K562 (cell line): ENCODE measurements at regions not wholly inside any gene's neighbourhood (a gene's known extent, or its start where the extent isn't known, plus 50 kb on each side); places are given as distances from the start of the nearest gene placed in this dataset.

Experiments
- ATAC-seq: fragments of 200-7000 bp; cut with Tn5 transposase; 3 replicates; pipeline ENCODE4 v1.9.1; 2020; ENCODE audit warnings: moderate library complexity
- BruUV-seq: library from RNA; stranded (reverse); fragments of 400-500 nt; replicated peaks from 2 replicates; lab custom pipeline; 2021; lab: Mats Ljungman, UMichigan
- CTCF ChIA-PET: fragments of 300-600 bp; formaldehyde crosslinking; extraction: SDS; loops from one replicate; lab custom pipeline; 2021; ENCODE audit warnings: low intra/inter-chr PET ratio; lab: Yijun Ruan, JAX
- POLR2A ChIA-PET: fragments of 300-600, 350-650 bp; sonication (Branson Sonifier 250); formaldehyde crosslinking; extraction: SDS; loops from one replicate; lab custom pipeline; 2021; ENCODE audit warnings: antibody characterized with exemption, inconsistent platforms; lab: Yijun Ruan, JAX
- DNase-seq, 4 experiments: peaks; one replicate each; pipeline versions ENCODE4 v3.0.0 to v3.0.0-alpha.2; 2011 to 2018; ENCODE audit warnings: low spot score in 3 of 4, mixed read lengths in 3 of 4; ENCODE audit errors: extremely low read depth in 1 of 4
- FAIRE-seq: peaks from 2 replicates; lab custom pipeline; 2011; peaks lifted over from hg19 to GRCh38; lab: Jason Lieb, UNC
- H2AFZ ChIP-seq: 2 replicates; pipeline ENCODE4 v1.6.0; 2011; ENCODE audit warnings: low read depth, low read length, control low read depth, inconsistent platforms
- H3K27ac ChIP-seq: fragments of 200-600 bp; 3 replicates; pipeline ENCODE4 v1.8.0; 2011; ENCODE audit warnings: low read depth, mild to moderate bottlenecking, control low read depth, inconsistent platforms, low read length, moderate library complexity, mixed read lengths; ENCODE audit errors: extremely low read depth
- H3K27me3 ChIP-seq, 2 experiments: fragments of 300-600 bp in 1 of 2; 2 replicates in 1 of 2; 3 replicates in 1 of 2; pipeline versions ENCODE4 v1.6.0 to v1.8.0; 2011; ENCODE audit warnings: inconsistent platforms in 2 of 2, low read length in 2 of 2, mild to moderate bottlenecking in 1 of 2, mixed read lengths in 1 of 2, moderate library complexity in 1 of 2; ENCODE audit not compliant: control insufficient read depth in 2 of 2, insufficient read depth in 2 of 2
- H3K36me3 ChIP-seq: fragments of 300-600 bp; 3 replicates; pipeline ENCODE4 v1.8.0; 2011; ENCODE audit warnings: mild to moderate bottlenecking, low read length, inconsistent platforms; ENCODE audit not compliant: control insufficient read depth, insufficient read depth
- H3K4me1 ChIP-seq, 2 experiments: fragments of 200-600 bp in 1 of 2; replicated peaks in 1 of 2; 2 replicates in 1 of 2; 3 replicates in 1 of 2; pipeline versions ENCODE4 v1.5.1 to v1.8.0; 2011; ENCODE audit warnings: inconsistent platforms in 2 of 2, low read length in 2 of 2, mild to moderate bottlenecking in 1 of 2, mixed read lengths in 1 of 2, moderate library complexity in 1 of 2; ENCODE audit not compliant: control insufficient read depth in 2 of 2, insufficient read depth in 2 of 2
- H3K4me2 ChIP-seq: 2 replicates; pipeline ENCODE4 v1.6.1; 2011; ENCODE audit warnings: low read length, control low read depth, inconsistent platforms, mixed read lengths; ENCODE audit not compliant: insufficient read depth
- H3K4me3 ChIP-seq: fragments of 200-600 bp; sonication (generic), shearing (Covaris generic); 2 replicates; pipeline ENCODE4 v1.5.1; 2016; ENCODE audit warnings: control low read depth, inconsistent platforms
- H3K79me2 ChIP-seq: fragments of 200-600 bp; 3 replicates; pipeline ENCODE4 v1.8.0; 2011; ENCODE audit warnings: low read length, inconsistent platforms; ENCODE audit not compliant: control insufficient read depth, insufficient read depth
- H3K9ac ChIP-seq, 2 experiments: 2 replicates each; pipeline versions ENCODE4 v1.6.0 to v1.6.1; 2011; ENCODE audit warnings: low read depth in 2 of 2, low read length in 2 of 2, control low read depth in 1 of 2, inconsistent platforms in 1 of 2, mild to moderate bottlenecking in 1 of 2, mixed read lengths in 1 of 2; ENCODE audit not compliant: insufficient read depth in 1 of 2
- H3K9me1 ChIP-seq: one replicate; pipeline ENCODE4 v1.6.0; 2011; ENCODE audit warnings: inconsistent platforms, mild to moderate bottlenecking, low read length, moderate library complexity; ENCODE audit not compliant: control insufficient read depth, insufficient read depth
- H3K9me3 ChIP-seq: replicated peaks from 2 replicates; pipeline ENCODE4 v1.5.1; 2011; ENCODE audit warnings: low read depth, low read length, inconsistent platforms; ENCODE audit not compliant: control insufficient read depth, insufficient read depth
- H4K20me1 ChIP-seq: replicated peaks from 2 replicates; pipeline ENCODE4 v1.6.1; 2011; ENCODE audit warnings: low read length, inconsistent platforms, mixed read lengths; ENCODE audit not compliant: control insufficient read depth, insufficient read depth
- BHLHE40 ChIP-seq: IDR thresholded peaks from 2 replicates; pipeline ENCODE4 v1.6.1; 2011; ENCODE audit warnings: low read length, improper control_type of control experiment
- CHD2 ChIP-seq: IDR thresholded peaks from 2 replicates; pipeline ENCODE4 v1.6.1; 2011; ENCODE audit warnings: low read depth, low read length
- FOXK1 ChIP-seq: sonication (generic); formaldehyde crosslinking; IDR thresholded peaks from 2 replicates; pipeline ENCODE4 v1.8.0; 2022; ENCODE audit warnings: missing genetic modification reagents, mild to moderate bottlenecking, borderline replicate concordance
- HNRNPH1 ChIP-seq: fragments of 200-400 bp; formaldehyde crosslinking; optimal IDR thresholded peaks from 2 replicates; pipeline ENCODE3; 2017; ENCODE audit warnings: low read depth, mild to moderate bottlenecking, low read length, moderate library complexity
- KLF10 ChIP-seq: fragments of 250-450 bp; sonication (Bioruptor Pico); IDR thresholded peaks from 2 replicates; pipeline ENCODE4 v1.6.1; 2021; ENCODE audit warnings: matching md5 sums
- MAZ ChIP-seq, 2 experiments: fragments of 450-650 bp in 1 of 2; sonication (generic) in 1 of 2; formaldehyde crosslinking; IDR thresholded peaks in 1 of 2; conservative IDR thresholded peaks in 1 of 2; 2 replicates each; pipeline versions ENCODE4 v1.4.0 to v1.5.0; 2020; ENCODE audit warnings: mild to moderate bottlenecking in 1 of 2, missing genetic modification reagents in 1 of 2
- PRPF4 ChIP-seq: fragments of 200-400 bp; formaldehyde crosslinking; IDR thresholded peaks from one replicate; pipeline ENCODE4 v1.6.1; 2017; ENCODE audit warnings: low read length, low read depth, mild to moderate bottlenecking; ENCODE audit not compliant: insufficient read depth, poor library complexity, severe bottlenecking
- RAD21 ChIP-seq, 2 experiments: fragments of 250-450 bp in 1 of 2; fragments of 450-650 bp in 1 of 2; sonication (Bioruptor Pico) in 1 of 2; formaldehyde crosslinking in 1 of 2; IDR thresholded peaks in 1 of 2; conservative IDR thresholded peaks in 1 of 2; 2 replicates each; pipeline versions ENCODE4 v1.4.0 to v1.8.0; 2020 to 2022; ENCODE audit warnings: mild to moderate bottlenecking in 2 of 2, moderate library complexity in 1 of 2
- ZC3H11A ChIP-seq: IDR thresholded peaks from 2 replicates; pipeline ENCODE4 v1.6.1; 2012; ENCODE audit warnings: low read depth, low read length, improper control_type of control experiment
- ZNF780A ChIP-seq: fragments of 250-450 bp; sonication (Bioruptor Pico); IDR thresholded peaks from 2 replicates; pipeline ENCODE4 v1.5.0; 2021; ENCODE audit warnings: mild to moderate bottlenecking
- WGBS: fragments of 100-300 bp; shearing (Covaris generic); methylation state at CpG from one replicate; pipeline ENCODE4 v1.1.6; 2016; ENCODE audit warnings: low coverage, mixed read lengths; ENCODE audit not compliant: insufficient coverage; ENCODE audit errors: missing lambda C conversion rate; 5-methylcytosine and 5-hydroxymethylcytosine counted together
- in situ Hi-C: fragments of 300-500 bp; cut with MboI; formaldehyde crosslinking; loops from 4 replicates; pipeline ENCODE4 v1.15.0; 2018; ENCODE audit warnings: inconsistent platforms, mixed read lengths
- intact Hi-C: fragments of 100-400 bp; cut with micrococcal nuclease; formaldehyde crosslinking; loops from 2 replicates; pipeline ENCODE4 v1.14.2; 2022
- TF ChIP-seq, protein P1 (sequence below): fragments of 200-400 bp; formaldehyde crosslinking; IDR thresholded peaks from 2 replicates; pipeline ENCODE4 v1.6.1; 2017; ENCODE audit warnings: mild to moderate bottlenecking, low read depth, low read length, moderate library complexity
- TF ChIP-seq, protein P2 (sequence below): fragments of 250-450 bp; sonication (Bioruptor Pico); IDR thresholded peaks from 2 replicates; pipeline ENCODE4 v1.5.0; 2020; ENCODE audit warnings: mild to moderate bottlenecking

DNA sequence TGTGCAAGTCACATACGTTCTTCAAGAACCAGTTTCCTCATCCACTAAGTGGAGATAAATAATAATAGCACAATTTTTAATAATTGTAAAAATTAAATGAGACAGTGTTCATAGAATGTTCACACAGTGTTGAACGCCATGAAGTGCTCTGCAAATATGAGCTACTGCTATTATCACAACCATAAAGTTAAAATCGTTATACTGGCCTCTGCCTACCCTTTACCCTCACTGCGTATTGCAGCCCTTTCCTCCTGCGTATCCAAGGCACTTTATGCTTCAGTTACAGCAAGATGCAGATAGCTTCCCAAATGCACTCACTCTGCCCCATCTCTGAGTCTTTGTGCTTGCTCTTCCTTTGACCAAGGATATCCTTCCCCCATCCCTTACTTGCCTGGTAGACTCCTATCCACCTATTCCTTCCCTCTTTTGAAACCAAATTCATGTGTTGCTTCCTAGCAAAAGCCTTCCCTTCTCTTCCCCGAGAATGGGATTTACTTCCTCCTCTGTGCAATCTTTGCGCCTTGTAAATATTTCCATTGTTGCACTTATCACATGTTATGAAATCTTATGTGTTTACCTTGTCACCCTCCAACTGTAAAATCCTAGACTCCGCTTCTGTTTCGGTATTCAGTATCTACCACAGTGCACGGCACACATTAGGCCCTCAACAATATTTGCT is 196.9 kb downstream of the ADAMTS15 start:
- Histone ChIP-seq H3K79me2 (no peaks in the 10 kb centered on the region), H3K4me2 (no peak overlapping the region), H3K9me3 (no peaks in the 10 kb centered on the region), H3K9me1 (no peaks in the 10 kb centered on the region), H2AFZ (no peak overlapping the region), H3K4me3 (no peak overlapping the region), H4K20me1 (no peaks in the 10 kb centered on the region), H3K27ac (no peak overlapping the region), H3K9ac (no peak overlapping the region), H3K36me3 (no peaks in the 10 kb centered on the region), H3K4me1 (no peaks in the 10 kb centered on the region), H3K27me3 (peaks cover 7 to 34% of the 10 kb centered on the region in 2 experiments; a peak in 4 of 5 replicates)
- no TSS peak for BruUV-seq
- TF ChIP-seq FOXK1 (CRISPR knock-in tag): no peak
- no peak for TF ChIP-seq ZC3H11A
- TF ChIP-seq, protein P1, sequence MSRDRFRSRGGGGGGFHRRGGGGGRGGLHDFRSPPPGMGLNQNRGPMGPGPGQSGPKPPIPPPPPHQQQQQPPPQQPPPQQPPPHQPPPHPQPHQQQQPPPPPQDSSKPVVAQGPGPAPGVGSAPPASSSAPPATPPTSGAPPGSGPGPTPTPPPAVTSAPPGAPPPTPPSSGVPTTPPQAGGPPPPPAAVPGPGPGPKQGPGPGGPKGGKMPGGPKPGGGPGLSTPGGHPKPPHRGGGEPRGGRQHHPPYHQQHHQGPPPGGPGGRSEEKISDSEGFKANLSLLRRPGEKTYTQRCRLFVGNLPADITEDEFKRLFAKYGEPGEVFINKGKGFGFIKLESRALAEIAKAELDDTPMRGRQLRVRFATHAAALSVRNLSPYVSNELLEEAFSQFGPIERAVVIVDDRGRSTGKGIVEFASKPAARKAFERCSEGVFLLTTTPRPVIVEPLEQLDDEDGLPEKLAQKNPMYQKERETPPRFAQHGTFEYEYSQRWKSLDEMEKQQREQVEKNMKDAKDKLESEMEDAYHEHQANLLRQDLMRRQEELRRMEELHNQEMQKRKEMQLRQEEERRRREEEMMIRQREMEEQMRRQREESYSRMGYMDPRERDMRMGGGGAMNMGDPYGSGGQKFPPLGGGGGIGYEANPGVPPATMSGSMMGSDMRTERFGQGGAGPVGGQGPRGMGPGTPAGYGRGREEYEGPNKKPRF: no peak
- no peak for TF ChIP-seq KLF10 (CRISPR knock-in tag)
- no peak for TF ChIP-seq HNRNPH1
- no peak for TF ChIP-seq RAD21 (CRISPR knock-in tag; conservative IDR thresholded peaks at IDR 0.05 in 1 of 2, IDR thresholded peaks at IDR 0.05 in 1 of 2)
- no peak for TF ChIP-seq PRPF4
- TF ChIP-seq, protein P2, sequence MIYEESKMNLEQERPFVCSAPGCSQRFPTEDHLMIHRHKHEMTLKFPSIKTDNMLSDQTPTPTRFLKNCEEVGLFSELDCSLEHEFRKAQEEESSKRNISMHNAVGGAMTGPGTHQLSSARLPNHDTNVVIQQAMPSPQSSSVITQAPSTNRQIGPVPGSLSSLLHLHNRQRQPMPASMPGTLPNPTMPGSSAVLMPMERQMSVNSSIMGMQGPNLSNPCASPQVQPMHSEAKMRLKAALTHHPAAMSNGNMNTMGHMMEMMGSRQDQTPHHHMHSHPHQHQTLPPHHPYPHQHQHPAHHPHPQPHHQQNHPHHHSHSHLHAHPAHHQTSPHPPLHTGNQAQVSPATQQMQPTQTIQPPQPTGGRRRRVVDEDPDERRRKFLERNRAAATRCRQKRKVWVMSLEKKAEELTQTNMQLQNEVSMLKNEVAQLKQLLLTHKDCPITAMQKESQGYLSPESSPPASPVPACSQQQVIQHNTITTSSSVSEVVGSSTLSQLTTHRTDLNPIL (CRISPR knock-in tag): no peak
- no peak for TF ChIP-seq MAZ (CRISPR knock-in tag; conservative IDR thresholded peaks at IDR 0.05 in 1 of 2, IDR thresholded peaks at IDR 0.05 in 1 of 2)
- TF ChIP-seq BHLHE40: no peak
- no peak for TF ChIP-seq CHD2
- no peak for TF ChIP-seq ZNF780A (CRISPR knock-in tag)
- intact Hi-C loops: no loop called here
- ChIA-PET CTCF (no interaction called here), POLR2A (interaction anchor here (0.7 kb wide), 1 partner anchor 852 kb away, joined by 3 read pairs; no protein-coding TSS in a partner anchor)
- in situ Hi-C loops: no loop called here
- DNase-seq: no peak
- ATAC-seq: no peak
- WGBS: under 1% methylated on average over 10 of the region's 10 CpGs
- FAIRE-seq: no peak
